RCC 7860 (cell line): ENCODE measurements at regions not wholly inside any gene's neighbourhood (a gene's known extent, or its start where the extent isn't known, plus 50 kb on each side); places are given as distances from the start of the nearest gene placed in this dataset.
A peak's percentile ranks its signal among the peaks of the same experiment; 100 is the strongest.

Experiments used
- DNase-seq: peaks from one replicate; pipeline ENCODE4 v3.0.0-alpha.2; 2015; ENCODE audit warnings: low spot score
- FAIRE-seq: peaks from 2 replicates; lab custom pipeline; 2012; peaks lifted over from hg19 to GRCh38; lab: Jason Lieb, UNC

DNA sequence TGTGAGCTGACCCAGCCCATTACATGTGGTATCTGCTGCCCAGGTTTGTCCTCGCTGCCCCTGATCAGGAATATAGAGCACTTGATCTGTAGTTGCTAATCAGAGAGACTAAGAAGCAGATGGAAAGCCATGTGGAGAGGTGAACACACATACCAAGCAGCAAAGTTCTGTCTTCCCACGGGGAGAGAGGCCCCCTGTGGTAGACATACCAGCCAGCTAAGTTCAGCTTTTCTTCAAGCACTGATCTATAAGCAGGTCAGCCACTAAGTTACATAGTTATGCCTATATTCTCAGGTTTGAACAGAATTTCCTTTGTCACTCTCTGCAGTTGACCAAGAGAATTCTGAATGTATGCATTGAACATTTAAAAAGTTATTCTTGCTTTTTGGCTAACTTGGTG lies 76.4 kb downstream of the DDX3Y start:
- DNase-seq (no peak), FAIRE-seq (no peak)

DNA sequence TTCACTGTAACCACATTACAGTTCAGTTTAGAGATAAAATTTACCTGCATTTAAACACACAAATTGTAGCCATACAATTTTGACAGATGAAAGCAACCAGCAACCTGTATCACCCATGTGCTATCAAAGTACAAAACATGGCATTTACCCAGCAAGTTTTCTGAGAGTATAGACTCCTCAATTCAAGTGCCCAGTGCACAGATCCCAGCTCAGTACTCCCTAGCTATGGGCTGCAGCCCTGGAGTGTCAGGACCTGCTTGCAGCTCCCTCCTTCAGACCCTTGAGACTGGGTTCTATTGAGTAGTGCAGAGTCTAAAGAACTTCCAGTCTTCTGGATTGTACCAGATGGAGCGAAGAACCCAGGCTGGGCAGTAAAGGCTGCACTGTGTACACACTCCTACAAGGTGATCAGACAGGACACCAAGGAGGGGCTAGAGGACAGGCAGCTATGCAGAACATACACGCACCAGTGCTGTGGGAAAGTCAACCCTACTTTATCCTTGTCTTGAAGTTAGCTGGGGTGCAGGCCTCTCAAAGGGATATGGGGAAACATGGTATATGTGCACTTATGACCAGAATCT lies 77.7 kb downstream of the DDX3Y start:
- no peak for FAIRE-seq
- DNase-seq, result no peak

DNA sequence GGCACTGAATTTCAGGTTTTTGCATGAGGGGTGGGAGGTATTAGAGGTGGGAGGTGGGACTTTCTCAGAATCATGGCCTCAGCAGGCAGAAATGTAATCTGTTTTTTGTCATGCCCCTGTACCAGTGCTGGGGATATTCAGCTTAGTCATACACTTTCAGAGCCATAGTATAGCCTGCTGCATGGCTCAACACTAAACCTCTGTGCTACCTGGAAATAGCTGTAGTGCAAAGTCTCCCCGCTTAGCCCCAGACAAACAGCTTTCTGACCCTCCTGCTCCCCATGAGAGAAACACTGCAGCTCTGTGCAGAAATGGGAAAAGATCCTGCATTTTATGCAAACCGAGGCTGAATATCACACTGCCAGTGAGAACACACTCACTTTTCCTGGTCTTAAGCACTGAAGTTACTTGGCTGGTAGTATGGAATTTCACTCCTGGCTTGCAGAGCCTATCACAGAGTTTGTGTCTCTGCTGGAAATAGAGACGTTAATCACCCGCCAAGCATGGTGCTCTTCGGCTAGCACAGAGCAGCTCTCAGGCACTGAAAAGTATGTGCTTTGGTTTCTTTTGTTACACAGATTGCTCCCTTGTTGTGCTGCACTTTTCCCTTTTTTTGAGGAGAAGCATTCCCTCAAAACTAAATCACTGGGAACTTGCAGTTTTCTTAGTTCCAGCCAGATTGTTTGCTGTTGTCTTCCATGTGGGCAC lies 80.1 kb downstream of the DDX3Y start:
- FAIRE-seq (no peak), DNase-seq (no peak)

DNA sequence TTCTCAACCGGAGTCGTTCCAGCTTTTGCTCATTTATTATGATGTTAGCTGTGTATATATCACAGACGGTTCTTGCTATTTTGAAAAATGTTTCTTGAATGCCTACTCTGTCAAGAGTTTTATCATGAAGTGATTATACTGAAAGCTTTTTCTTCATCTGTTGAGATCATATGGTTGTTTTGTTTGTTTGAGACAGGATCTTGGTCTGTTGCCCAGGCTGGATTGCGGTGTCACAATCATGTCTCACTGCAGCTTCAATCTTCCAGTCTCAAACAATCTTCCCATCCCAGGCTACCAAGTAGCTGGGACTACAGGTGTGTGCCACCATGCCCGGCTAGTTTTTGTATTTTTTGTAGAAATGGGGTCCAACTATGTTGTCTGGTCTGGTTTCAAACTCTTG lies 112.8 kb downstream of the DDX3Y start:
- no peak for FAIRE-seq
- no peak for DNase-seq

DNA sequence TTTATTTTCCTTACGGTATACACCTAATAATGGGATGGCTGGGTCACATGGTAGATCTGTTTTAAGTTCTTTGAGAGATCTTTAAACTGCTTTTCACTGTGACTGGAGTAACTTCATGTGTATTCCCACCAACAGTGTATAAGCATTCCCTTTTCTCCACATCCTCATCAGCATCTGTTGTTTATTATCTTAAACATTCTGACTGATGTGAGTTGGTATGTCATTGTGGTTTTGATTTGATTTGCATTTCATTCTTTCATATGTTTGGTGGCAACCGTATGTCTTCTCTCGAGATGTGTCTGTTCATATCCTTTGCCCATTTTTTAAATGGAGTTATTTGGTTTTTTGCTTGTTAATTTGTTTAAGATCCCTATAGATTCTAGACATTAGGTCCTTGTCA lies 114.8 kb downstream of the DDX3Y start:
- DNase-seq (no peak), FAIRE-seq (no peak)

DNA sequence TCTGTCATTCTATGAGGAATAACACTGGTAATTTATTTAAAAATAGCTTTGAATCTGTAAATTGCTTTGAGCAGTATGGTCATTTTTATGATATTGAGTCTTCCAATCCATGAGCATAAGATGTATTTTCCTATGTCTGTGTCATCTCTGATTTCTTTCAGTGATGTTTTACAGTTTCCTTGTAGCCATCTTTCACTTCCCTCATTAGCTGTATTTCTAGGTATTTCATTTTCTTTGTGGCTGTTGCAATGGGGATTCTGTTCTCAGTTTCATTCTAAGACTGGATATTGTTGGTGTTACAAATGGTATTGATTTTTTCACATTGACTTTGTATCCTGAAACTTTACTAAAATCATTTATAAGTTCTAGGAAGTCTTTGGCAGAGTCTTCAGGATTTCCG lies 116.2 kb downstream of the DDX3Y start:
- no peak for FAIRE-seq
- DNase-seq, result no peak

DNA sequence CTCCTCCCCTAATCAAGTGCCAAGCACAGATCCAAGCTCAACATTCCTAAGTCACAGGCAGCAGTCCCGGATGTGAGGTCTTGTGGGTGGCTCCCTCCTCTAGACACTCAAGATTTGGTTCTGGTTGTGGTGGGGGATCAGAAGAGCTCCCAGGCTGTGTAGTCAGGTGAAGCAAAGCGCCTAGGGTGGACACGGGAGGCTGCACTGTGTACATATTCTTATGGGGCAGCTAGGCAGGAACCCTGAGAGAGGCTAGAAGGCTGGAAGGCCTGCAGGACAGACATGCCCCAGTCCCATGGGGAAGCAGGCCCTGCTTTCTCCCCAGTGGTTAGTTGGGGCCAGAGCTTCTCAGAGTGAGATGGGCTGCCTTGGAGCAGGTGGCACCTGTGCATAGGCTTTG lies 118.9 kb downstream of the DDX3Y start:
- FAIRE-seq (no peak), DNase-seq (no peak)

DNA sequence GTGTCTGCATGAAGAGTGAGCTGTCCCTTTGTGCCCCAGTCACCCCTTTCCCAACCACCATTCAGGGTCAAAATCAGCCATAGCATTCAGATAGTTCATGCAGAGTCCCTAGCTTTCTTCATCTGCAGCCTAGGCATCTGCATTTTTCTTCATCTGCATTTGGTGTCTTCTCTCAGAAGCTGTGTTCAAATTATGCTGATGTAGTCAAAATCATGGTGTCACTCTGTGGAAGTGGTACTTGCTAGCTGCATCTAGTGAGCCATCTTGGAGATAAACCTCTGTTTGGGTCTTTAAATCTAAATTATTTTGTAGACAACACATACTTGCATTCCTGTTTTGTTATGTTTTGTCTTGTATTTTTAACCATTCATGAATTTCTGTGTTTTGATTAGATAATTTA lies 119.8 kb downstream of the DDX3Y start:
- DNase-seq, result no peak
- no peak for FAIRE-seq

DNA sequence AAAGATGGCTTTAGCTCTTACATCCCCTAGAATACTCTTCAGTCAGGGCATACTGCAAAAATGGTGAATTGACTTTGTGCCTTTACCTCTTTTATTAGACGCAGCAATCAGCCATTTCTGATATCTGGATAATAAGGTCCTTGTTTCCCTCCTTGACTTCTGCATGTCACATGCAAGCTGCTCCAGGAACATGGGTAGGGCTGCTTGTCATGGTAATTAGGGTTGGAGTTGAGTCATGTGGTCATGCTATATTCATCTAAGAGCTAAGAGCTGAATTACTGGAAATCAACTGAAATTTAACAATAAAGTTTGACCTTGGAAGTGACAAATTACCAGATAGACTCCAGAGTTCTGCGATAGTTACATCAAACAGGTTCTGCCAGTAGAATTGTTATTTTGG lies 122.2 kb downstream of the DDX3Y start:
- FAIRE-seq, result no peak

DNA sequence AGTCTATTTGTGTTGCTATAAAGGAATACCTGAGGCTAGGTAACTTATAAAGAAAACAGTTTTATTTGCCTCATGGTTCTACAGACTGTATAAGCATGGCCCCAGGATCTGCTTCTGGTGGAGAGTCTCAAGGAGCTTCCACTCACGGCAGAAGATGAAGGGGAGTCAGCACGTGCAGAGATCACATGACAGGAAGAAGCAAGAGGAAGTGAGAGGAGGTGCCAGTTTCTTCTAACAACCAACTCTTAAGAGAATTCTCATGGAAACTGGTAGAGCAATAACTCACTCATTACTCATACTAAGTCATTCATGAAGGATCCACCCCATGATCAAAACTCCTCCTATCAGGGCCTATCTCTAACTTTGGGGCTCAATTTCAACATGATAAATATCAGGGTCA lies 135.6 kb downstream of the DDX3Y start:
- no peak for FAIRE-seq
- no peak for DNase-seq

More for the DNA sequence above, 122.2 kb downstream of the DDX3Y start:
- DNase-seq, result no peak

DNA sequence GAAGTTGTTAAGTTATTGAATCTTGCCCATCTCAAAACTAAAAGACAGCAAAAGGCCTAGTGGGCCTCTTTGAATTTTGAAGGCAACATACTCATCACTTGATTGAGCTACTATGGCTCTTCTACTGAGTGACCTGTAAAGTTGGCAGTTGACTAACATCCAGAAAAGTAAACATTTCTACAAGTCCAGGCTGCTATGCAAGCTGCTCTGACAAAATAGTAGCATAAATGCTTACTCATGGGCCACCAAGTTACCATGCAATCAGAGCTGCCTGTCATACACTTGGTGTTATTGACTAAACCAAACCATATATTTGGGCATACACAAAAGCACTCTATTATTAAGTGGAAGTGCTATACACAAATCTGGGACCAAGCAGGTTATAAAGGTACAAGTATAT lies 148.8 kb downstream of the DDX3Y start:
- no peak for FAIRE-seq
- no peak for DNase-seq

DNA sequence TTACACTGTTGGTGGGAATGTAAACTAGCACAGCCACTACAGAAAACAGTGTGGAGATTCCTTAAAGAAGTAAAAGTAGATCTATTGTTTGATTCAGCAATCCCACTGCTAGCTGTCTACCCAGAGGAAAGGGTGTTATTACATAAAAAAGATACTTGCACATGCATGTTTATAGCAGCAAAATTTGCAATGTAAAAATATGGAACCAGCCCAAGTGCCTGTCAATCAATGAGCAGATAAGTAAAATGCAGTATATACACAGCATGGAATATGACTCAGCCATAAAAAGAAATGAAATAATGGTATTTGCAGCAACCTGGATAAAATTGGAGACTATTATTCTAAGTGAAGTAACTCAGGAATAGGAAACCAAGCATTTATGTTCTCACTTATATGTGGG lies 161.7 kb downstream of the DDX3Y start:
- no peak for FAIRE-seq
- DNase-seq, result no peak

DNA sequence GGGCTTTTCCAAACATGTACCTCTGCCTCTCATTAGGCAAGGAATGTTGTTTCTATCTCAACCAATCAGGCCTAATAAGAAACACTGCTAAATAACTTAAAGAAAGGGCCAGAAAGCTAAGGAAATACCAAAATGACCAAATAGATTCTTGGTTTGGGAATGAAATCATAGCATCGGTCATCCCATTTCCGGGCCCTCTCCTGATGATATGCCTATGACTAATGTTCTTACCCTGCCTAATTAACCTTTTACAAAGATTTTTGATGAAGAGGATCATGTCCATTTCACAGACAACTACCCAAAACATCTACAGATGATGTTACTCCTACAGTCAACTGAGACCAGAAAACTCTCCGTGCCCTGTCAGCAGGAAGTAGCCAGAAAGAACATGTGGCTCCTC lies 164.0 kb downstream of the DDX3Y start:
- DNase-seq (peak; percentile 40), FAIRE-seq (no peak)

DNA sequence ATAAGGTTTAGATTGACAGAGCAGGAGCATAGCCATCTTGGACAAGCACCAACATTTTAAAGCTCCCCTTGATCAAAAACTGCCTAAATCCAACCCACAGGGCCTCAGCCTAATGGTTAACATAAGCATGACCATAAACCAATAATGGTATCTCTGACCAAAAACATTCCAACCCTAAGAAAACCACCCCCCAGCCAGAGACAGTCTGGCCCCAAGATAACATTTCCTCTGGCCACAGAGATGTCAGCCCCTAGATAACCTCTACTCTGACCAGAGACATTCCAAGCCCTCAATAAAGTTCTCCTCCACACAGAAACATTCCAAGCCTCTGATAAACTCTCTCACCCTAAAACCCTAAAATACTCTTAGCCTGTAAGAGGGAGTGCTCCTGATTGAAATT lies 164.4 kb downstream of the DDX3Y start:
- no peak for FAIRE-seq
- peak; percentile 48 for DNase-seq

DNA sequence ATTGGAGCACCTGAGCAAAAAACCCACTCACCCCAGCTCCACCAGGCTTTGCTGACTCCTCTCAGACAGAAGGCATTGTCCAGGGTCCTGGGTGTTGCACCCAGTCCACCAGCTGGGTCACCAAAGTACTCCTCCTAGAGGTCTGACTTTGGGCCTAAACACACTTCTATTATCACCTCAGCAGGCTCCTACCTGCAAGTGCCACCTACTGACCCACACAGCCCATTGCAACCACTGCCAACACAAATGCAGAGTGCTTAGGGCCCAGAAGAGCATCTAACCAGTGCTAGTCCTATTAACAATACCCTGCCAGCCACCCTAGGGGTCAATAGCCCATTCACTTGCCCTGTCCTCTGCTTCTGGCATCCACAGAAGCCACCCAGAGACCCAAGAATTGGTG lies 178.1 kb downstream of the DDX3Y start:
- FAIRE-seq (no peak), DNase-seq (no peak)

DNA sequence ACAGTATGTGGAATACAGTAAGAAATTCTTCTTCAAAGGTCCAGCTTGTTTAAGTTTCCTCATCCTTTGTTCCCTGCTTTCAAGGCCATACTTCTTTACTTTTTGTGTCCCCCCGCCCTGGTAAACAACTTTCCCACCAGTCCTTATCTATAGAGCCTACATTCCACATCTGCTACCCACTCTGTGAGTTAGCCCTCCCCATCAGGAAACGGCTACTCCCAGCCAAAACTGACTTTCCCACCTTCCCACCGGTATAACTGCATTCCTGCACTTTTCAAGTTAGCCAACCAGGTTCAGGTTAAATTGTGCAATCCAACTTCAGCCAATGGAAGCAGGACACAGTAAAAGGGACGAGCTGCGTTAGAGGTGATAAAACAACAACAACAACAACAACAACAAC lies 186.9 kb downstream of the DDX3Y start:
- DNase-seq (no peak), FAIRE-seq (no peak)

DNA sequence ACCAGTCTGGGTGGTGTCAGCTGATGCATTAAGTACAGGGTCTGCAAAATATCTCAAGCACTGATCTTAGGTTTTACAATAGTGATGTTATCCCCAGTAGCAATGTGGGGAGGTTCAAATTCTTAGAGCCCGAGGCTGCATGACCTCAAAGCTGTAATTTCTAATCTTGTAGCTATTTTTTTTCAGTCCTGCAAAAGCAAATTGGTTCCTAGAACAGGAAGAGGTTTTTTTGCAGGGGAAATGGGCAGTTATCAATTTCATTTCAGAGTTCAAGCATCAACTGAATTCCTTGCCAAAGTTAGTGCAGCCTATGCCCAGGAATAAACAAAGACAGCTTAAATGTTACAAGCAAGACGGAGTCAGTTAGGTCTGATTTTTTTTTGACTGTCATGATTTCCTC lies 188.3 kb downstream of the DDX3Y start:
- FAIRE-seq, result no peak
- no peak for DNase-seq

DNA sequence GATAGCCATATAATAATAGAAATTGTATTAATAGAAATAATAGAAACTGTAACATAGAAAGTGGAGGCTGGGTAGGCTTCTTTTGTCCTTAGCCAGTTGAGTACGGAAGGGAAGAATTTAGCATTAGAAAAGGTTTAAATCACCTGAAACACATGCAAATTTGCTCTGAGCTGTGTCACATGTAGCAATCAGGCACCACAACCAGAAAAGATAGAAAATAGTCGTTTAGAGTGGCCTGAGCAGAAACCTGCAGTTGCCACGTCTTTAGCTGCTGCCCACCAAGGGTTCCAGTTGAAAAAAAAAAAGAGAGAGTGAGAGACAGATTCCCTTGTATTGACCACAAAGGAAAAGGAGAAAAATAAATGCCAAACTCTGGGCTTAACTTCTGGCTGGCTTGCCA lies 188.8 kb downstream of the DDX3Y start:
- DNase-seq (no peak), FAIRE-seq (no peak)

DNA sequence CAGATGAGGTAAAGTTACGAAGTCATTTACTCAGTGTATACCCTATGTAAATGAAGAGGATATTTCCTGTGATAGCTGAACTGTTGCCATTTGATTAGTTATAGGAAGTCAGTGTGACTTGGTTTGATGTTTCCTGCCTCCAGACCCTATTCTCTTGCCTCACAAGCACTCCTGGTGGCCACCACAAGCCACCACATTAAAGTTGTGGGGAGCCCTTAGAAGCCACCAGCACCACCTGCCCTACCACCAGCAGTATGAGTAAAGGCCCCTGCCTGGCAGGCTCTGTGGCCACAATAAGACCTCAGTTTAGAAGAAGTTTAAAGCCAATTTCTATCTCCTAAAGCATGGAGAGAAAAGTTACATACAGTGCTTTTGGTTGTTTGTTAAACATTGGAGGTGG lies 189.7 kb downstream of the DDX3Y start:
- no peak for DNase-seq

DNA sequence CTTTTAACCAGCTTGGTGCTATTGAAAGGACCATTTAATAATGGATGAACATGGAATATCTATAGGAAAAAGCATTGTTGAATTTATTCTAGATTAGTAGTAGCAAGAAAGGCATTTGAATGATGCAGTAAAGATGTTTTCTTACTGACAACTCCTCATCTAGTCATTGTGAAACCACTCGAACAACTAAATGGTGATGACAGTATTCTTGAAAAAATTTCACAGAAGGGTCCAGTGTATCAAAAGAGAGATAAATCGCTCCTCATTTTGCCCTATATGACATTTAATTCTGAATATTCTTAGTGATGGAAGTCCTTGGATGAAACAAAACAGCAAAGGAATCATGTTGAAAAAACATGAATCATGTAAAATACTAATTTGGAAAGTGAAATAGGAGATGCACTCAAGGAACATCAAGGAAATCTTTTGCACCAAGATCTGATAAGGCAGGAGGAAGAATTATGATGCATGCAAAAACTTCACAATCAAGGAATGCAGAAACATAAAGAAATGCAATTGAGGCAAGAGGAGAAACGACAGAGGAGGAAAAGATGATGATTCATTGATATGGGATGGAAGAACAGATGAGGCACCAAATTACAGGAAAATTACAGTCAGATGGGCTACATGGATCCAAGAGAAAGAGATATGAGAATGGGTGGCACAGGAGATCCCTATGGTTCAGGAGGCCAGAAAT lies 190.4 kb downstream of the DDX3Y start:
- FAIRE-seq (no peak), DNase-seq (no peak)

More for the DNA sequence above, 189.7 kb downstream of the DDX3Y start:
- FAIRE-seq, result no peak

DNA sequence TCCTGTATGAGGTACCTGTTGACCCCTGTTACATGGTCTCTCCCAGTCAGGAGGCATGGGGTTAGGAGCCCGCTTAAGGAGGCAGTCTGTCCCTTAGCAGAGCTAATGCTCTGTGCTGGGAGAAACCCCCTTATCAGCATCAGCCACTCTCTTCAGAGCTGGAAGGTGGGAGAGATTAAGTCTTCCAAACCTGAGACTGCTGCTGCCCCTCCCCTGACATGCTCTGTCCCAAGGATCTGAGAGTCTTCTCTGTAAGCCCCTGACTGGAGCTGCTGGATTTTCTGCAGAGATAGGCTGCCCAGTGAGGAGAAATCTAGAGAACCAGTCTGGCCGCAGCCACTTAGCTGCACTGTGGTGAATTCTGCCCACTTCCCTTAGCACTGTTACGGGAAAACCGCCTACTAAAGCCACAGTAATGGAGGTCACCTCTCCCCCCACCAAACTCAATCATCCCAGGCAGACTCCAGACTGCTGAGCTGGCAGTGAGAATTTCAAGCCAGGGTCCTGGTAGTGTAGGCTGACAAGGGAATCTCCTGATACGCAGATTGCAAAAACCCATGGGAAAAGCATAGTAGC lies 222.3 kb downstream of the DDX3Y start:
- DNase-seq (no peak), FAIRE-seq (no peak)

DNA sequence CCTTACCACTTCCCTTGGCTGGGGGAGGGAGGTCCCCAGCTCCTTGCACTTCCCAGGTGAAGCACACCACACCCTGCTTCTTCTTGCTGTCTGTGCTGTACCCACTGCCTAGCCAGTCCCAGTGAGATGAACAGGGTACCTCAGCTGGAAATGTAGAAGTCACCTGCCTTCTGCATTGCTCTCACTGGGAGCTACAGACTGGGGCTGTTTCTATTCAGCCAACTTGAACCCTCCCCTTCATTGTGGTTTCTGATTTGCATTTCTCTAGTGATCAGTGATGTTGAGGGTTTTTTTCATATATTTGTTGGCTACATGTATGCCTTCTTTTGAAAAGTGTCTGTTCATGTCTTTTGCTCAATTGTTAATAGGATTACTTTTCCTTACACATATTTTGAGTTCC lies 222.8 kb downstream of the DDX3Y start:
- DNase-seq (no peak), FAIRE-seq (no peak)
